ENCODE measurements at regions not wholly inside any gene's neighbourhood (a gene's known extent, or its start where the extent isn't known, plus 50 kb on each side); places are given as distances from the start of the nearest gene placed in this dataset.

DNA sequence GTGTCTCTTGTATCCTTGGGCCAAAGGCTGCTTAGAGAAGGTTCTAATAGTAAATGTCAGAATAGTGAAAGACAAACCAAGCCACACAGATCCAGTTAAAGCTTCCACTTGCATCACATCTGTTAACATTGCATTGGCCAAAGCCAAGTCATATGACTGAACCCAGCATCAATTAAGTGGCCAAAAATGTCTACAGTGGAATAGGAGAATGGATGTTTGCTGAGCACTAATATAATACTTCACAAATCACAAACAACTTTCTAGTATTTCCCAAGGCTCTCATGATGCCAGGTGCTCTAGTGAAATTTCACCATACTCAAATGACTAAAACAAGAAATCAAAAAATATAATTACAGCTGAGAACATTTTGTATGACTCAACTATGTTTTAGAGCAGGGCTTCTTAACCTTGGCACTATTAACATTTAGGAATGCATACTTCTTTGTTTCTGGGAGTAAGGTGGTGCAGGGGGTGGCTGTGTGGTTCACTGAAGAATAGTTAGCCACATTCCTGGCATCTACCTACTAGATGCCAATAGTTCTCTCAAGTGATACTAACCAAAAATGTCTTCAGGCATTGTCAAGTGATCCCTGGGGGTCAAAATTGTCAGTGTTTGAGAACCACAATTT lies 148.0 kb upstream of the SPTLC3 start:
- no peaks in the 10 kb centered on the region for H3K27me3 ChIP-seq (ENCODE audit: control insufficient read depth, extremely low read depth, insufficient read depth, low read length)
- FAIRE-seq (no peak), DNase-seq (ENCODE audit: low read depth, low spot score) (no peak)
- H3K4me1 ChIP-seq (ENCODE audit: control insufficient read depth, extremely low read depth, insufficient read depth, low read length): no peaks in the 10 kb centered on the region
- no peaks in the 10 kb centered on the region for H4K20me1 ChIP-seq (ENCODE audit: control insufficient read depth, extremely low read depth, insufficient read depth, low read length)
- dilution Hi-C loops (cut with MboI; ENCODE audit: extremely low pct_ligation_motif_present, low sequenced_read_pairs): no loop called here
- H3K9me1 ChIP-seq (ENCODE audit: control insufficient read depth, extremely low read depth, insufficient read depth, low read length): no peaks in the 10 kb centered on the region
- TF ChIP-seq, protein P1, sequence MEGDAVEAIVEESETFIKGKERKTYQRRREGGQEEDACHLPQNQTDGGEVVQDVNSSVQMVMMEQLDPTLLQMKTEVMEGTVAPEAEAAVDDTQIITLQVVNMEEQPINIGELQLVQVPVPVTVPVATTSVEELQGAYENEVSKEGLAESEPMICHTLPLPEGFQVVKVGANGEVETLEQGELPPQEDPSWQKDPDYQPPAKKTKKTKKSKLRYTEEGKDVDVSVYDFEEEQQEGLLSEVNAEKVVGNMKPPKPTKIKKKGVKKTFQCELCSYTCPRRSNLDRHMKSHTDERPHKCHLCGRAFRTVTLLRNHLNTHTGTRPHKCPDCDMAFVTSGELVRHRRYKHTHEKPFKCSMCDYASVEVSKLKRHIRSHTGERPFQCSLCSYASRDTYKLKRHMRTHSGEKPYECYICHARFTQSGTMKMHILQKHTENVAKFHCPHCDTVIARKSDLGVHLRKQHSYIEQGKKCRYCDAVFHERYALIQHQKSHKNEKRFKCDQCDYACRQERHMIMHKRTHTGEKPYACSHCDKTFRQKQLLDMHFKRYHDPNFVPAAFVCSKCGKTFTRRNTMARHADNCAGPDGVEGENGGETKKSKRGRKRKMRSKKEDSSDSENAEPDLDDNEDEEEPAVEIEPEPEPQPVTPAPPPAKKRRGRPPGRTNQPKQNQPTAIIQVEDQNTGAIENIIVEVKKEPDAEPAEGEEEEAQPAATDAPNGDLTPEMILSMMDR (optimal IDR thresholded peaks at IDR 0.05 in 1 of 3, IDR thresholded peaks at IDR 0.05 in 1 of 3, conservative IDR thresholded peaks at IDR 0.05 in 1 of 3; ENCODE audit: extremely low read depth in 1 of 3, insufficient read depth in 2 of 3, low read length in 3 of 3): no peak
- no peak for TF ChIP-seq EZH2 (IDR thresholded peaks at IDR 0.05; ENCODE audit: low read length)
- H3K9ac ChIP-seq (ENCODE audit: control insufficient read depth, extremely low read depth, insufficient read depth, low read length): no peak overlapping the region
- H2AFZ ChIP-seq (ENCODE audit: control insufficient read depth, low read length): no peak overlapping the region
- no peaks in the 10 kb centered on the region for H3K36me3 ChIP-seq (ENCODE audit: control insufficient read depth in 2 of 2, extremely low read depth in 1 of 2, insufficient read depth in 2 of 2, low read length in 2 of 2)
- no peak overlapping the region for H3K4me2 ChIP-seq (ENCODE audit: control insufficient read depth, extremely low read depth, insufficient read depth, low read depth, low read length)
- H3K9me3 ChIP-seq (ENCODE audit: control insufficient read depth, low read depth, low read length): no peaks in the 10 kb centered on the region
- H3K79me2 ChIP-seq (ENCODE audit: control insufficient read depth, insufficient read depth, low read length): no peaks in the 10 kb centered on the region
- no peak overlapping the region for H3K4me3 ChIP-seq (ENCODE audit: control insufficient read depth in 2 of 3, extremely low read depth in 1 of 3, insufficient read depth in 2 of 3, low read depth in 1 of 3, low read length in 3 of 3)
- no peak overlapping the region for H3K27ac ChIP-seq (ENCODE audit: control insufficient read depth, insufficient read depth, low read length)

DNA sequence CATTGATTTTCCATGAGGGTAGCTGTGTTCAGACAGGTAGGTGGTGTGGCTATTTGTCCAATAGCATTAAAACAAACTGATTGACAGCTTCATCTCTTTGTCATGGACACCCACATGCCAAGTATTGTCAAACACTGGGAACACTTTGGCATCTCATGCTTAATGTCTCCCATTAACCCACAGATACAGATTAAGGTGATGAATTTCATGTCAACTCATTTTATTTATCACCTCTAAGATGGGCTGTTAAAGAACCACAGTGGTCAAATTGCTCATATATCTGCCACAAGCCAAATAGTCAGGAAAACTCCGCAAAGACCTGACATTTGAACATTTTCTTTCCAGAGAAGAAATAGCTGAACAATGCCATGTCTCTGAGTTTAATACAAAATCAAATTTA lies 139.1 kb upstream of the SPTLC3 start:
- no peak overlapping the region for H3K27ac ChIP-seq (ENCODE audit: control insufficient read depth, insufficient read depth, low read length)
- no peaks in the 10 kb centered on the region for H3K9me3 ChIP-seq (ENCODE audit: control insufficient read depth, low read depth, low read length)
- TF ChIP-seq, protein P1 (optimal IDR thresholded peaks at IDR 0.05 in 1 of 3, IDR thresholded peaks at IDR 0.05 in 1 of 3, conservative IDR thresholded peaks at IDR 0.05 in 1 of 3; ENCODE audit: extremely low read depth in 1 of 3, insufficient read depth in 2 of 3, low read length in 3 of 3): no peak
- no peak for TF ChIP-seq EZH2 (IDR thresholded peaks at IDR 0.05; ENCODE audit: low read length)
- no peak overlapping the region for H2AFZ ChIP-seq (ENCODE audit: control insufficient read depth, low read length)
- no peak for FAIRE-seq
- dilution Hi-C loops (cut with MboI; ENCODE audit: extremely low pct_ligation_motif_present, low sequenced_read_pairs): no loop called here
- no peak overlapping the region for H3K4me2 ChIP-seq (ENCODE audit: control insufficient read depth, extremely low read depth, insufficient read depth, low read depth, low read length)
- no peaks in the 10 kb centered on the region for H3K36me3 ChIP-seq (ENCODE audit: control insufficient read depth in 2 of 2, extremely low read depth in 1 of 2, insufficient read depth in 2 of 2, low read length in 2 of 2)
- H3K9me1 ChIP-seq (ENCODE audit: control insufficient read depth, extremely low read depth, insufficient read depth, low read length): no peaks in the 10 kb centered on the region
- no peak overlapping the region for H3K4me3 ChIP-seq (ENCODE audit: control insufficient read depth in 2 of 3, extremely low read depth in 1 of 3, insufficient read depth in 2 of 3, low read depth in 1 of 3, low read length in 3 of 3)
- no peak overlapping the region for H3K9ac ChIP-seq (ENCODE audit: control insufficient read depth, extremely low read depth, insufficient read depth, low read length)
- H3K79me2 ChIP-seq (ENCODE audit: control insufficient read depth, insufficient read depth, low read length): no peaks in the 10 kb centered on the region
- no peaks in the 10 kb centered on the region for H4K20me1 ChIP-seq (ENCODE audit: control insufficient read depth, extremely low read depth, insufficient read depth, low read length)
- H3K4me1 ChIP-seq (ENCODE audit: control insufficient read depth, extremely low read depth, insufficient read depth, low read length): no peaks in the 10 kb centered on the region
- H3K27me3 ChIP-seq (ENCODE audit: control insufficient read depth, extremely low read depth, insufficient read depth, low read length): no peaks in the 10 kb centered on the region
- DNase-seq (ENCODE audit: low read depth, low spot score): no peak
